B cell (primary cell): ENCODE measurements at regions not wholly inside any gene's neighbourhood (a gene's known extent, or its start where the extent isn't known, plus 50 kb on each side); places are given as distances from the start of the nearest gene placed in this dataset.

ENCODE experiments used
- CTCF ChIP-seq: fragments of 200-600 bp; IDR thresholded peaks from one replicate; pipeline ENCODE4 v1.8.0; 2022; ENCODE audit warnings: antibody characterized with exemption, mild to moderate bottlenecking
- EZH2 ChIP-seq: IDR thresholded peaks from 2 replicates; pipeline ENCODE4 v1.6.1; 2012; ENCODE audit warnings: borderline replicate concordance, low read depth, mild to moderate bottlenecking, moderate library complexity, low read length; ENCODE audit not compliant: insufficient read depth, poor library complexity, severe bottlenecking

- TF ChIP-seq CTCF (no peak), EZH2 (no peak)
These were observed 1198.3 kb upstream of the ALCAM start for GRCh38 chr3:104168386-104168785.
